22Rv1 (cell line): ENCODE measurements at regions not wholly inside any gene's neighbourhood (a gene's known extent, or its start where the extent isn't known, plus 50 kb on each side); places are given as distances from the start of the nearest gene placed in this dataset.

ENCODE experiments used
- CTCF ChIP-seq: fragments of 450-650 bp; IDR thresholded peaks from 2 replicates; pipeline ENCODE4 v1.5.1; 2017; ENCODE audit warnings: mild to moderate bottlenecking
- ZFX ChIP-seq: fragments of 450-650 bp; IDR thresholded peaks from 2 replicates; pipeline ENCODE4 v1.6.1; 2017; ENCODE audit warnings: antibody characterized with exemption, borderline replicate concordance

GRCh38 chr9:110029429-110029955 is 178.5 kb downstream of the C9orf152 start:
- no peak for TF ChIP-seq CTCF
- TF ChIP-seq ZFX, result no peak
